Inferior parietal cortex (tissue), 1 donor: ENCODE measurements at regions not wholly inside any gene's neighbourhood (a gene's known extent, or its start where the extent isn't known, plus 50 kb on each side); places are given as distances from the start of the nearest gene placed in this dataset.
A peak's percentile ranks its signal among the peaks of the same experiment; 100 is the strongest.

Experiments used
- DNase-seq: peaks from one replicate; pipeline ENCODE4 v3.0.0-alpha.2; 2016; ENCODE audit errors: extremely low spot score

DNA sequence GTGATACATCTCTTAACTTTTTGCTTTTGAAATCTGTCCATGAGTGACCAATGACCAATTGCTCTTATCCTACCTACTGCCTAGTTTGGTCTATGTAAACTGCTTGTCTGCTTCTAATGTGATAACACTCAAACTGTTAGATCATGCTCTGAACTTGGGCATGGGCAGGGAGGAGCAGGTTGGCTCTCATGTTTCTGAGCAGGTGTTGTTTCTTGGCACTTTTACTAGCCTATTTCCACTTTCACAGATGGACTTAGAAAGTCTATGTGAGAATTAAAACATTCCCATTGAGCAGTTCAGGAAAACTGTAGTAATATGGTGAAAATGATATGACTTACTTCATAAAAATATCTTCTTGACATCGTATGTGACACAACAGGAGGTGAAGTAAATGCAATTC is 538.4 kb downstream of the HACE1 start:
- no peak for DNase-seq

DNA sequence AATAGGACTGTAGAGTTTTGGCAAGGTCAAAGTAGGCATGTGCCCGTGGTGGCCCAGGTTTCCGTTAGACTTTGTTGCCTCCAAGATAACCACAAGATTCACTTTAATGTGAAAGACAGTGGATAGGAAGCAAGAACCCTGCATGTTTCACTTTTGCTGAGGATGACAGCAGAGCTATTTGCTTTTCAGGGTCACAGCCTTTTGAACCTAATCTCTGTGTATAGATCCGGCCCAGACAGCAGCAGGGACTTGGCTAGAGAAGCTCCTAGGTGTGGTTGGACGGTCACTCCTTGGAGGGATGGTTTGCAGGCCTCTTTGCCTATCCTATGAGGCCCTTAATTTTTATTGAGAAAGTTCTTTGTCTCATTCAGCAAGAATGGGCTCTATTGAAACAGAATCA is 538.8 kb downstream of the HACE1 start:
- DNase-seq = no peak

DNA sequence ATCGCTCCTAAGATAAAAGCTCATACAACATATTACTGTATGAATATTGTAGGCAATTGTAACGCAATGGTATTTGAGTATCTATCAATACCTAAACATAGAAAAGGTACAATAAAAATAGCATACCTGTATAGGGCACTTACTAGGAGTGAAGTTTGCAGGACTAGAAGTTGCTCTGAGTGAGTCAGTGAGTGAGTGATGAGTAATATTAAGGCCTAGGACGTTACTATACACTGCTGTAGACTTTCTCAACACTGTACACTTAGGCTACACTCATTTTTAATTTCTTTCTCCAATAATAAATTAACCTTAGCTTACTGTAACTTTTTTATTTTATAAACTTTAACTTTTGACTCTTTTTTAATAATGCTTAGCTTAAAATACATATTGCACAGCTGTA is 546.9 kb downstream of the HACE1 start:
- DNase-seq = no peak

DNA sequence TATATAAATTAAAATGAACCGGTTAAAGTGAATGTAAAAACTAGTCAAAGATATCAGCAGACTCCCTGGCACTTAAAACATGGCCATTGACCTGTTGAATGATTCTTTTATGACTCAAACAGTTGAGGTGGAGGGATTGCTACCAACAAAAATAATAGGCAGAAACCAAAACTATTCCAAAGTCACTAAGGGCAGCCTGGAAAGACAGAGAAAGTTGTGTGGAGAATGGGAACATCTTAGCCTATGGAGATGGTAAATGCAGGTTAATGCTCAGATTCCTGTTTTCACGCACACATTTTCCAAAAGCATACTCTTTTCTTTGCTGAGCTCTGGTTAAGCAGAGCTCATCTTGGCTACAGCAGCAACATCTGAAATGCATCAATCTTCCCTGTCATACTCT is 553.5 kb downstream of the HACE1 start:
- DNase-seq = no peak

DNA sequence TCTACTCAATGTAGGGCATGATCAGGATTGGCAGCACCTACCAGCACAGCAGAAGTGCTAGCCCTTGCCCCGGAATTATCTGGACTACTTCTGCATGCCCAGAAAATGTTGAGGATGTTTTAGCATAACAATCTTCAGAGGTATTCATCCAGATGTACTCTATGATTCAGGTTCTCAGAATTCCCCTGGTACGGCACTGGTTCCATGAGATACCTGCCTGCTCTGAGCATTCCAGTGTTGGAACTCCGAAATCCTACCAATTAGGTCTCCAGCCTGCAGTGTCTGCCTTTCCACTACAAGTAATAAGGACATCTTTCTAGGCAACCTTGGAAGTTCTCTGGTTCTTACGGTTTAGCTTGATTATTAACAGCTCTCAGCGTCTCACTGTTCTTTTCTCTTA is 554.5 kb downstream of the HACE1 start:
- no peak for DNase-seq

DNA sequence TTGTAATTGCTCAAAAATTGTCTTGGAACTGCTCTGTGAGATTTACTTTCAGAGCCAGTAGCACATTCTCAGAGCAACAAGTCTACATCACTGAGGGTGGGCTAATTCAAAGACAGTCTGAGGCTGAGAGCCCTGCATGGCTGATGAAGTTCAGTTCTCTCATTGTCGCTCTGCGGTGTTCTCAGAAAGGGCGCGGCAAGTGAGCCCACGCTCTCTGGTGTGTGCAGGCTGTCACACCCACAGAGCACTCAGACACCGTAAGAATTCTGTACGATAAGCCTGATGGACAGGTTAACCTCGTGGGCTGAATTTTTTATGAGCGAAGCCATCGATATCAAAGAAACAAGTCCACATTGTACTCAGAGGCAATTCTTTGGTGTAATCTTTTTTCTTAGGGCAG is 557.8 kb downstream of the HACE1 start:
- DNase-seq = no peak

DNA sequence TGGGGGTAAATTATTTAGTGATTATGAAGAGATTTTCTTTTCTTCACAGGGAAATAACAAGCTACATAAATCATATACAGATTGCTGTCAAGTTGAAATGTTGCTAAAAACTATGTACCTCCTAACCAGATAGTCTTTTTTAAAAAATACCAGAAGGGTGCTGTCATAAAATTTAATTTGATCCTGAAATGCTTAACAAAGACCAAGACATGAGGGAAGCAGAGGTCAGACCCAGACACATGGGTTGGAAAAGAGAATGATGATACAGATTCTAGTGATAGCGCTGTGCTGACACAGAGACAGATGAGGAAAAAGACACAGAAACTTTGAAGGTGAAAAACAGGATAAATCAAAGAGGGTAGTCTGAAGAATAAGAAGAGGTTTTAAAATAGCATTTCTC is 573.1 kb downstream of the HACE1 start:
- no peak for DNase-seq

DNA sequence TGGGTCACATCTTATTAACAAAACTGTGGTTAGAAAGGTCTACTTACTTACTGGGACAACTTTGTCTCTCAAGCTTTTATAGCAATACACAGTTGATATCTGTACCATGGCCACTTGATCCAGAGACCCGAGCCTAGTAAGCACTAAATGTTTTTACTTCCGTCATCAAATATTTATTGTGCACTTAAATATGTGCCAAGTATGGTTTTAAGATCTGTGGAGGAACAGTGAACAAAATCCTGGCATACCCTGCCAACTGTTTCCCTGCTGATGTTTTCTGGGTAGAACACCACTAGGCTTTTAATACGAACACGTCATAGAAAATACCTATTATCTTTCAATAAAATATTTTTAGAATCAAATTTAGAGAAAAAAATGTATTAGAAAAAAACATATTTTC is 574.8 kb downstream of the HACE1 start:
- no peak for DNase-seq

DNA sequence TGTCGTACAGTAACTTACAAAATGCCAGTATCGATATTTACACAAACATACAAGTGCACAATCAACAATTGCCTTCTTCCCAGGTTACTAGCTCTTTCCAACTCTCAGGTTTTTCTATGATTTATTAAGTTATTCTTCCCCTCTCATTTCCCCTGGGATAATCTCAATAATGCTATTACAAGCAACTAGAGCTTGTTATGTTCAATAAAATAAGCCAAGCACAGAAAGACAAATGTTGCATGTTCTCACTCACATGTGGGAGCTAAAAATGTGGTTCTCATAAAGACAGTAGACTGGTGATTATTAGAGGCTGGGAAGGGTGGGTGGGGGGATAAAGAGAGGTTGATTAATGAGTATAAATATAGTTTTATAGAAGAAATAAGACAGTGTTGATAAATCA is 577.1 kb downstream of the HACE1 start:
- DNase-seq = no peak

DNA sequence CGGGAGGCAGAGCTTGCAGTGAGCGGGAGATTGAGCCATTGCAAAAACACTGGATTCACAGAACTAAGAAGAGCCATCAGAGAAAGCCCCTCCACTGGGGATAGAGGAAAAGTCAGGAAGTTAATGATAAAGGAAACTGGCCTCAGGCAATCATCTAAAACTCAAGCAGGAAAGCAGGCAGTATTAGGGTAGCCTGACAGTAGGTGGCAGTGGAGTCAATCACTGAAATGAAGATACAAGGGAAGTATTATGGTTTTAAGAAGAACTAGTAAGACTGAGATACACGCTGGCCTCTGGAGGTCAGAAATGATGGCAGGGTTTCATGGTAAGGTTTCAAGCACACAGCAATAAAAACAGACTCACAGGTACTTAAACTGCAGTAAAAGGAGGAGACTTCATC is 578.3 kb downstream of the HACE1 start:
- no peak for DNase-seq

DNA sequence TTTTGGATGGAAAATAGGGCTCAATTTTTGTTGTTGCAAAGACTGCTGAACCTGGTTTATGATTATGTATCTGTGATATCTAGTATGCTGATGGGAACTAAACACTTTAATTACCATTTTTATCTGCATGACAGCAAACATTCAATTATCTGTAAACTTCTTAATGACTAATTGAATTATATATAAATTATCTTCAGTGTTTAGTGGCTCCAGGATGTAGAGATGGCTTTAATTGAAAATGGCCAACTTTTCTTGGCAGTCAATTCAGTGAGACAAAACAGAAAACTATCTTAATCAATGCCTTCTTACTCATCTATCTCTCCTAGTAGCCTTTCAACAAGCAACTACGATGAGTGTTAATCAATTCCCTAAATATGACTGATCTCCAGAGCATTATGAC is 591.3 kb downstream of the HACE1 start:
- no peak for DNase-seq

DNA sequence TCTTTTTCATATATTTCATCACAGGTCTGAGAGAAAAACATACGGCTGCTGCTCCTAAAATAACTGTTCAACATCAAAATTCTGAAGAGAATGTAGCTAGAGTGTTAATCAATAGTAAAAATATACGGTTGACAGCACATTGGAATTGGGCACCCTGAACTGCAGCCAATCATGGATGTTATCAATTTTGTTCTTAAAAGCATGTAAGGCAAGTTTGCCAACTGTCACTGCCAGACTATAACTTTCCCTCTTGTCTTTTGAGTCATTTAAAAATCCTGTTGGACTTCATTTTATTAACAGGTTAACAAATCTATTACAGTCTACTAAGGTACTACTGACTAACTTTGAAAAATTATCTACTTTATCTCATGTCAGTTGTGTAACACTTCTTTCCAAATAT is 592.8 kb downstream of the HACE1 start:
- no peak for DNase-seq

DNA sequence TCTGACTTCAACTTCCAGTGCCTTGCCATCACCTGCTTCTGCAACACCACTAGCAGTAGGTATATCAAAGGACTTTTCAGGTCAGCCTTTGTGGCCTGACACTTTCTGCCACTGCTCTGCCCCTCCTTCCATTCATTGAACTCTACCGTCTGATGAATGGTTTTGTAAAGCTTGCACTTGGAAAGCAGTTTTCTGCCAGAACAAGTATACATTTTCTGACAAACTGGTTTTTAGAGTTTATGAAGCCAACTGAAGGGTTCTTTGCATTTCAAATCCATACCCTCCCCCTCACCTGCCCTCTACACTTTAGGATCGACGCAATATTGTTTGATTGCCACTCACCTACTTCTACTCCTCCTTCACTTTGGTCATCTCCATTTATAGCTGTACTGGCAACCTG is 603.1 kb downstream of the HACE1 start:
- no peak for DNase-seq

DNA sequence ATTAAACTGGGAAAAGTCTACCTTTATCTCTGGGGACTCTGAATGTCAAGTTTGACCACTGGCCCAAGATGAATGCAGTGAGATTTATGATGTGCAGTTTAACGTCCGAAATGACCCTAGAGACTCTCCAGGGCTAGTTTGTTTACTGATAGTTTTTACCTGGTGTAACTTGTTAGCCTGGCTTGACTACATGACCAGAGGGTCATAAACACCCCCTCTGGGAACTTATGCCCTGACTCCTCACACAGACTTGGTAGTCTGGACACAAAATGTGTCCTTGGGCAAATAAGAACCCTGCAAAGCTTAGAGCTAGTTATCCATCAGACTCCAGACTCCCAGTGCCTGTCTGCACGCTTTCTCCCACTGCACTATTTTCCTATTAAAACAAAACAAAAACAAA is 606.5 kb downstream of the HACE1 start:
- no peak for DNase-seq

DNA sequence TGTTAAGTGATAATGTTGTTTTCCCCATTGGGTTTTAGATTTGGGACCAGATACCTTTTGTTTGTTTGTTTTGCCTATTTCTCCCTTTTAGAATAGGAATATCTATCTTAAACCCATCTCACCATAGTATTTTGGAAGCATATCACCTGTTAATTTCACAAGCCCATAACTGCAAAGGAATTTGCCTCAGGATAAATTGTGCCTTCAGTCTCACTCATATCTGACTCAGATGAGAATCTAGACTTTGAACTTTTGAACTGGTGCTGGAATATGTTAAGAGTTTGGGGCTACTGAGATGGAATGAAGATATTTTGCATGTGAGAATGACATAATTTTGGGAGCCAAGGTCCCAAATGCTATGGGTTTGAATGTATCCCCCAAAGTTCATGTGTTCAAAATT is 607.4 kb downstream of the HACE1 start:
- no peak for DNase-seq

DNA sequence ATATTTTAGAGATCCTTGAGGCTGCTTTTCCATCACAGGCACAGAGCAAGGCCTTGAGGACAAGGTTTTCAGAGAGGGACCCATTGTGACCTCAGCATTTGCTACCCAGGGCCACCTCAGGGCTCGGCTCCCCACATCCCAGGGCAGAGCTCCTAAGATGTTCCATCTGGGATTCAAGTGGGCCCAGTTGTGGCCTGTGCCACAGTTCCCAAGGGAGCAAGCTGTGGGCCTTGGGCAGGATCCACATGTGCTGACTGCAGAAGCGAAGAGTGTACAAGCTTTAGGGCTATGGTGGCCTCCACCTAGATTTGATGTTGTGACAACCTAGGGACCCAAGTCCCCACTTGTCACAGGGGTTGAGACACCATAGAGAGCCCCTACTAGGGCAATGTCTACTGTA is 608.1 kb downstream of the HACE1 start:
- no peak for DNase-seq

DNA sequence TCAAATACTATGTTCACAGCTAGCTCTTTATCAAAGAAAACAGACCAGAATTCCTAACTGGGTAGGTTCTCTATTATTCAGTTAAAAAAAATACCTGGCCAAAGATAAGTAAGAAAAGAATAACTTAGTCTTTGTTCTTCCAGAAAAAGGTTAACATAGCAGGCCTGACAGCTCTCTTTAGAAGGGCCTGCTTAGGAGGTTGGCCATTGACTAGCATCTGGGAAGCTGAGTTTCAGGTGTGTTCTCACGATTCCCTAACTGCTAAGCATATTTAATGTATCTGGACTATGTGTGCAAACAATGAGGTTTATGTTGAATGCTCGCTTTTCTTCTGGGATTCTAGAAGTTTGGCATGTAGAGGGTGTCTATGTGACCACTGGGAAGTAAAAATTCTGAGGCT is 618.9 kb downstream of the HACE1 start:
- no peak for DNase-seq

DNA sequence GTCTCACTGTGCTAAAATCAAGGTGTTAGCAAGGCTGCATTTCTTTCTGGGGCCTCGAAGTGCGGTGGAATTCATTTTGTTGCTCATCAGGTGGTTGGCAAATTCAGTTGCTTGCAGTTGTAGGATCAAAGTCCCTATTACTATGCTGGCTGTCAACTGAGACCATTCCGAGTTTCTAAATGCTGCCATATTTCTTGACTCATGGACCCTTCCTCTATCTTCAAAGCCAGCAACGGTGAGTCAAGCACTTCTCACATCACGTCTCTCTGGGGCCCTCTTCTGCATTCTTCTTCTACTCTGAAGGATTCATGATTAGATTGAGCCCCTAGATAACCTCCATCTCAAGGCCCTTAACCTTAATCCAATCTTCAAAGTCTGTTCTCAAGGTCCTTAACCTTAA is 619.7 kb downstream of the HACE1 start:
- no peak for DNase-seq

DNA sequence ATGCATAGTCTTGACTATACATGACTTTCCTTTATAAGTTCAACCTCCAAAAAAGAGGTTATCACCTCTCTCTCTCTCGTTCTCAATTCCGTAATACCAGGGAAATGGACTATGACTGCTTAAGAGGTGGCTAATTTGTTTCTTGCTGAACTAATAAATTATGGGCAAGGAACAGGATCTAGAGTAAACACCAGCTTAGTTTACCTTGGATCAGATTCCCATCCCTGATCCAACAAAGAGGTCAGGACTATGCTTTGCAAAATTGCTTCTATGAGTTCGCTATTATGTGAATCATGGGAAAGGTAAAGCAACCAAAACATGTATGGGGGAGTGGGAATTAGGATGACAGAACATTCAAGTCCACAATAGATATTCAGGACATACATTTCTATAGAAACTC is 630.7 kb downstream of the HACE1 start:
- no peak for DNase-seq

DNA sequence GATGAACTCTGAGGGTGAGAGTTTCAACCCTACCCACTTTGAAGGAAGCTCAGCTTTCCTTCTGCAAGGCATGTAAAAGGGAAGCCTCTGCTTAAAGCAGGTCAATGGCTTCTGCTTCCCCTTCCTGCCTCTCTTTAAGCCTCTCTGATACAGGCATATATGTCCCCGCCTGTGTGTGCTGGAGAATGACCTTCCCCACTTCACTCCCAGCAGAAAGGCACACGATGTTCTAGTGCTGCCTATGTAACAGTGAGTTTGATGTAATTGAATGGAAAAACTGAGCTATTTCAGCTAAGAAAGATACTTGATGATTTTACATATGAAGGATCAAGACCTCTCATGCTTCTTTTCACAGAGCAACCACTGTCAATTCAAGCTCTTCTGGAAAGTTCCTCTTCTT is 632.2 kb downstream of the HACE1 start:
- no peak for DNase-seq

DNA sequence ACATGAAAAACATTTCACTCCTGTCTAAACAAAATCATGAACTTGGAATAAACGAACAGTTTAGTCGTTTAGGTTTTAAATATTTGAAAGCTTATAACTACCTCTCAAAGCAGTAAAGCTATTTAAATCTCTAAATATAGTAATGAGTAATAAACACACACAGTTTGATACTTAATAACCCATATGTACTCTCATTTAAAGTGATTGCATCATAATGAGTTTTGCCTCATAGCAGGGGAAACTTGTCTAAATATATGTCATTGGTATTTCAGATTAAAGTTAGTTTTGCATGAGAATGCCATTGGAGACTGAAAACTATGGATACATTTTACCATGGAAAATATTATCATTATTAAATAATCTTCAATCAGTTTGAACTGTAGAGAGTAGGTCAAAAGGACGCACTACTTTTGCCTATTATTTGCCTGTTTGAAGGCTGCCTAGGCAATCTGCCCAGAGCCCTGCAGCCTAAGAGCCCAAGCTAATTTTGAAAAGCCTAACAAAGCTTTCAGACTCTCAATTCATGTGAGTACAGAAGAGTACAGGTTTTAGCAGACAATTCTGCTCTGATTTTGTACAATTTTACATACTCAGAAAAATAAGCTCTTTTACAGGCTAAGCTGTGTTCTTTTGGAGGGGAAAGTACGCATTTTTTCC is 632.8 kb downstream of the HACE1 start:
- peak; percentile 15 for DNase-seq

DNA sequence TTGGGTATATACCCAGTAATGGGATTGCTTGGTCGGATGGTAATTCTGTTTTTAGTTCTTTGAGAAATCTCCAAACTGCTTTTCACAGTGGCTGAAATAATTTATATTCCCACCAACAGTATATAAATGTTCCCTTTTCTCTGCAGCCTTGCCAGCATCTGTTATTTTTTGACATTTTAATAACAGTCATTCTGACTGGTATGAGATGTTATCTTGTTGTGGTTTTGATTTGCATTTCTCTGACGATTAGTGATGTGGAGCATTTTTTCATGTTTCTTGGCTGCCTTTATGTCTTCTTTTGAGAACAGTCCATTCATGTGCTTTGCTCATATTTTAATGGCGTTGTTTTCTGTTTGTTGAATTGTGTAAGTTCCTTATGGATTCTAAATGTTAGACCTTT is 641.6 kb downstream of the HACE1 start:
- DNase-seq = no peak

DNA sequence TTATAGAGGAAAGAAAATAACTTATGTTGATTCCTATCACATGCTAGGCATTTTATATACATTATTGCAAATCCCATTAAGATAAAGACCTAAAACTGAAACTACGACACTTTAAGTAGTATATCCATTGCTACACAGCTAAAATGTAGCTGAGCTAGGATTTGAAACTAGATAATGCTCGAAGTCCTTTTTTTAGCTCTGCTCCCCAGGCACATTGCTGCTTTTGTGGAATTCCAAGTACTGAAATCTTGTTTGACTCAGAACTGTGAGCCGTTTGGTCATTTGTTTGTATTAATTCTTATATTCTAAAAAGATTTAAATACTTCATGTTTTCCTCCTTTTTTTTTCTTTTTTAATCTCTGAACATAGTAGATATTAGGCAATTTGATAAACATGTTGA is 644.8 kb downstream of the HACE1 start:
- DNase-seq = no peak

DNA sequence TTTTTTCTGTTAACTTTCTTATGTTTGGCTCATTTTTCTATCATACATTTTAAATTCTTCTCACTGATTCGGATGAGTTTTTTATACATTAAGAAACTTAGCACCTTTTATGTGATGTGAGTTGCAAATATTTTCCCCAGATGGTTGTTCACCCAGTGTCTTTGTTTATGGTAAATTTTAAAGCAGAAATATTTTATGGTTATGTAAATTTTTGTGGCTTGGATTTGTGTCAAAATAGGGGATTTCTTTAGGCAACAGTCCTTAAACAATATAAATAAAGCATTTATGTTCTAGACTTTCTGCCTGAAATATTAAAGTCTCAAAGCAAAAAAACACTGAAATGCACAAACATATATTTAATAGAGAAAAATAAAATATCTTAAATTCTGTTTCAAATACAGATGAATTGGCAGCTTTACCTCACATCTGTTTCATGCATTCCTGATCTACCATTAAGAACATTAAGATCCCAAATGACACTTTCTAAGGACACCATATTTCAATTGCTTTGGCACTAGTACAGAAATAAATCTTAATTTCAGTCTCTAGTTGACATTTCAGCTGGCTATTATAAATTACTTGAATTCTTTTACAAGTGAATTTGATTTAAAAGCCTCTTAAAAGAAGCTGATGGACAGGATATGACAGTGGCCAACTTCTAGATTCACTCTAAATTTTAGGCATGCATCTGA is 646.6 kb downstream of the HACE1 start:
- no peak for DNase-seq
